HuH-7 (cell line): ENCODE measurements at regions not wholly inside any gene's neighbourhood (a gene's known extent, or its start where the extent isn't known, plus 50 kb on each side); places are given as distances from the start of the nearest gene placed in this dataset.
"Not testable (repeated sequence)": the region's sequence is repeated elsewhere in the genome, so short reads cannot be mapped to it uniquely, and the experiment has no call there.

Experiments used
- DNase-seq: peaks from one replicate; pipeline ENCODE4 v3.0.0; 2011; ENCODE audit warnings: low spot score

GRCh38 chr9:85202596-85202995 is 533.1 kb downstream of the NTRK2 start:
- no peak for DNase-seq

- DNase-seq, result no peak
Measured at GRCh38 chr9:85200726-85201404, 531.3 kb downstream of the NTRK2 start.

GRCh38 chr9:85199866-85200495 is 530.5 kb downstream of the NTRK2 start:
- no peak for DNase-seq

GRCh38 chr9:85192750-85193149 is 523.2 kb downstream of the NTRK2 start:
- no peak for DNase-seq

- DNase-seq, result no peak
Measured at GRCh38 chr9:85186218-85186585, 516.7 kb downstream of the NTRK2 start.

- DNase-seq, result no peak
Measured at GRCh38 chr9:85185486-85186217, 516.1 kb downstream of the NTRK2 start.

GRCh38 chr9:85182383-85182782 is 512.9 kb downstream of the NTRK2 start:
- no peak for DNase-seq

- no peak for DNase-seq
Measured at GRCh38 chr9:85178474-85178873, 508.9 kb downstream of the NTRK2 start.

GRCh38 chr9:85173967-85174366 is 504.4 kb downstream of the NTRK2 start:
- DNase-seq, result no peak

- DNase-seq, result no peak
Measured at GRCh38 chr9:85172001-85172978, 502.8 kb downstream of the NTRK2 start.

- no peak for DNase-seq
Measured at GRCh38 chr9:85171163-85171562, 501.6 kb downstream of the NTRK2 start.

- DNase-seq, result no peak
Measured at GRCh38 chr9:85168412-85168811, 498.9 kb downstream of the NTRK2 start.

- DNase-seq, result no peak
Measured at GRCh38 chr9:85167146-85167545, 497.6 kb downstream of the NTRK2 start.

- DNase-seq, result no peak
Measured at GRCh38 chr9:85163825-85164224, 494.3 kb downstream of the NTRK2 start.

- DNase-seq, result no peak
Measured at GRCh38 chr9:85163415-85163814, 493.9 kb downstream of the NTRK2 start.

- DNase-seq, result no peak
Measured at GRCh38 chr9:85162822-85163221, 493.3 kb downstream of the NTRK2 start.

GRCh38 chr9:85160944-85161343 is 491.4 kb downstream of the NTRK2 start:
- DNase-seq, result not testable (repeated sequence)

- no peak for DNase-seq
Measured at GRCh38 chr9:85158512-85158911, 489.0 kb downstream of the NTRK2 start.

- DNase-seq, result no peak
Measured at GRCh38 chr9:85157772-85158171, 488.2 kb downstream of the NTRK2 start.

- no peak for DNase-seq
Measured at GRCh38 chr9:85156652-85157051, 487.1 kb downstream of the NTRK2 start.

GRCh38 chr9:85155352-85155751 is 485.8 kb downstream of the NTRK2 start:
- no peak for DNase-seq

GRCh38 chr9:85151741-85152140 is 482.2 kb downstream of the NTRK2 start:
- no peak for DNase-seq
